PC-3 (cell line): ENCODE measurements at regions not wholly inside any gene's neighbourhood (a gene's known extent, or its start where the extent isn't known, plus 50 kb on each side); places are given as distances from the start of the nearest gene placed in this dataset.

Experiments used
- EZH2phosphoT487 ChIP-seq: fragments of 300-600 bp; sonication (generic); IDR thresholded peaks from 2 replicates; pipeline ENCODE4 v1.6.1; 2018; ENCODE audit warnings: mild to moderate bottlenecking, antibody characterized with exemption, low read length, borderline replicate concordance
- TF ChIP-seq, protein P1 (sequence below): fragments of 300-600 bp; sonication (generic); conservative IDR thresholded peaks from 2 replicates; pipeline ENCODE4 v1.5.1; 2017; ENCODE audit warnings: antibody characterized with exemption, low read depth, mild to moderate bottlenecking, low read length

DNA sequence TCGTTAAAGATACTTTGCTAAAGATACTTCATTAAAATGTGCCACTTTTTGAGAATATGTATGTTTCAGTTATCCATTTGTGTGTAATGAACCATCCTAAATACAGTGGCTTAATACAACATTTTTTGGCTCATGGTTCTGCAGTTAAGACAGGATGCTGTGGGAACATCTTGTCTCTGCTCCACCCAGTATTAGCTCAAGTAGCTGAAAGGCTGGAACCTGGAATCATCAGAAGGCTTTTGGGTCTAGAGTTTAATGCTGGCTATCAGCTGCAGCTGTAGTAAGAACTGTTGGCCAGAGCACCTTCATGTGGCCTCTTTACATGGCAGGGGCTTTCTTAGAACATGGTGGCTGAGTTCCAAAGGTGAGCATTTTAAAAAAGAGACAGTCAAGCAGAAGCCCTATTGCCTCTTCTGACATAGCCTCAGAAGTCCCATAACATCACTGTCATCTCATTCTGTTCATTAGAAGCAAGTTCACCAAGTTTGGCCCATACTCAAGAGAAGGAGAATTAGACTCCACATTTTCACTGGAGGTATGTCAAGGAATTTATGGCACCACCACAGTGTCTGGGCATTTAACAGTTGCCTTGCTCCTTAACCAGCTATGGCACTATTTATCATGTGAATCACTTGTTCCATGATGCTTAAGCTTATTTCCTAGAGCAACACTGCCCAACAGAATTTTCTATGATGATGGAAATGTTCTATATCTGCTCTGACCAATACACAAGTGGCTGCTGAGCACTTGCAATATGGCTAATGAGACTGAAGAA, 70.4 kb upstream of the PDZRN3 start:
- TF ChIP-seq, protein P1, sequence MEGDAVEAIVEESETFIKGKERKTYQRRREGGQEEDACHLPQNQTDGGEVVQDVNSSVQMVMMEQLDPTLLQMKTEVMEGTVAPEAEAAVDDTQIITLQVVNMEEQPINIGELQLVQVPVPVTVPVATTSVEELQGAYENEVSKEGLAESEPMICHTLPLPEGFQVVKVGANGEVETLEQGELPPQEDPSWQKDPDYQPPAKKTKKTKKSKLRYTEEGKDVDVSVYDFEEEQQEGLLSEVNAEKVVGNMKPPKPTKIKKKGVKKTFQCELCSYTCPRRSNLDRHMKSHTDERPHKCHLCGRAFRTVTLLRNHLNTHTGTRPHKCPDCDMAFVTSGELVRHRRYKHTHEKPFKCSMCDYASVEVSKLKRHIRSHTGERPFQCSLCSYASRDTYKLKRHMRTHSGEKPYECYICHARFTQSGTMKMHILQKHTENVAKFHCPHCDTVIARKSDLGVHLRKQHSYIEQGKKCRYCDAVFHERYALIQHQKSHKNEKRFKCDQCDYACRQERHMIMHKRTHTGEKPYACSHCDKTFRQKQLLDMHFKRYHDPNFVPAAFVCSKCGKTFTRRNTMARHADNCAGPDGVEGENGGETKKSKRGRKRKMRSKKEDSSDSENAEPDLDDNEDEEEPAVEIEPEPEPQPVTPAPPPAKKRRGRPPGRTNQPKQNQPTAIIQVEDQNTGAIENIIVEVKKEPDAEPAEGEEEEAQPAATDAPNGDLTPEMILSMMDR: no peak
- TF ChIP-seq EZH2phosphoT487: no peak
